Breast epithelium (tissue), 4 donors: ENCODE measurements at regions not wholly inside any gene's neighbourhood (a gene's known extent, or its start where the extent isn't known, plus 50 kb on each side); places are given as distances from the start of the nearest gene placed in this dataset.

ENCODE experiments used
- DNase-seq, 2 donors: peaks; one replicate each; pipeline ENCODE4 v3.0.0-alpha.2; 2019; ENCODE audit warnings: low spot score in 2 of 2
- H3K27ac ChIP-seq, 2 donors: fragments of 200-600 bp; sonication (generic) in 1 of 2; one replicate each; pipeline ENCODE4 v1.5.1; 2016 to 2019; ENCODE audit warnings: mild to moderate bottlenecking in 1 of 2
- H3K27me3 ChIP-seq, 2 donors: fragments of 200-600 bp; sonication (generic) in 1 of 2; one replicate each; pipeline versions ENCODE4 v1.5.1 to v1.6.0; 2017 to 2019; ENCODE audit warnings: control low read depth in 1 of 2, mild to moderate bottlenecking in 1 of 2
- H3K36me3 ChIP-seq: fragments of 200-600 bp; one replicate; pipeline ENCODE4 v1.5.1; 2019
- H3K4me1 ChIP-seq, 2 donors: fragments of 200-600 bp; sonication (generic); one replicate each; pipeline ENCODE4 v1.5.1; 2016 to 2019; ENCODE audit warnings: control low read depth in 1 of 2
- H3K4me3 ChIP-seq, 3 donors: fragments of 200-600 bp; sonication (generic); 1 replicate in 2 of 3; 2 replicates in 1 of 3; pipeline ENCODE4 v1.5.1; 2016 to 2019; ENCODE audit warnings: mild to moderate bottlenecking in 3 of 3, moderate library complexity in 2 of 3
- H3K9me3 ChIP-seq, 2 donors: fragments of 200-600 bp; sonication (generic) in 1 of 2; one replicate each; pipeline ENCODE4 v1.5.1; 2016 to 2019; ENCODE audit warnings: control low read depth in 1 of 2
- CTCF ChIP-seq, 3 donors: fragments of 450-650 bp; IDR thresholded peaks; one replicate each; pipeline ENCODE4 v1.5.1; 2016 to 2017; ENCODE audit warnings: antibody characterized with exemption in 3 of 3, mild to moderate bottlenecking in 3 of 3, moderate library complexity in 3 of 3
- POLR2A ChIP-seq: fragments of 450-650 bp; IDR thresholded peaks from one replicate; pipeline ENCODE4 v1.6.1; 2016; ENCODE audit warnings: antibody characterized with exemption, mild to moderate bottlenecking, moderate library complexity
- POLR2AphosphoS5 ChIP-seq, 3 donors: sonication (generic); formaldehyde crosslinking; IDR thresholded peaks; one replicate each; pipeline ENCODE4 v1.6.1; 2017; ENCODE audit warnings: antibody characterized with exemption in 3 of 3
- intact Hi-C: fragments of 100-400 bp; cut with DNase I; formaldehyde crosslinking; loops from one replicate; pipeline ENCODE4 v1.15.1; 2023; ENCODE audit warnings: low total_unique reads

- H3K9me3 ChIP-seq, result no peaks in the 10 kb centered on the region
- no peak overlapping the region for H3K27ac ChIP-seq
- no peak for DNase-seq
- intact Hi-C loops, result no loop called here
- no peaks in the 10 kb centered on the region for H3K4me1 ChIP-seq
- TF ChIP-seq CTCF (IDR thresholded peaks at IDR 0.05) (no peak), POLR2AphosphoS5 (IDR thresholded peaks at IDR 0.05) (no peak), POLR2A (no peak)
- no peak overlapping the region for H3K4me3 ChIP-seq
- H3K36me3 ChIP-seq, result no peaks in the 10 kb centered on the region
- no peaks in the 10 kb centered on the region for H3K27me3 ChIP-seq
Observed at GRCh38 chr1:115215110-115215509, 122.9 kb downstream of the NGF start.

GRCh38 chr1:115214098-115214497 lies 124.0 kb downstream of the NGF start:
- Histone ChIP-seq H3K4me1 (no peaks in the 10 kb centered on the region), H3K36me3 (no peaks in the 10 kb centered on the region), H3K4me3 (no peak overlapping the region), H3K27me3 (no peaks in the 10 kb centered on the region), H3K9me3 (no peaks in the 10 kb centered on the region), H3K27ac (no peak overlapping the region)
- DNase-seq, result no peak
- TF ChIP-seq POLR2A (no peak), CTCF (IDR thresholded peaks at IDR 0.05) (no peak), POLR2AphosphoS5 (IDR thresholded peaks at IDR 0.05) (no peak)
- intact Hi-C loops, result no loop called here

GRCh38 chr1:115213130-115213529 lies 123.8 kb upstream of the TSPAN2 start:
- intact Hi-C loops, result no loop called here
- DNase-seq, result no peak
- H3K4me3 ChIP-seq, result no peak overlapping the region
- no peaks in the 10 kb centered on the region for H3K4me1 ChIP-seq
- no peak for TF ChIP-seq POLR2A
- no peak for TF ChIP-seq CTCF (IDR thresholded peaks at IDR 0.05)
- TF ChIP-seq POLR2AphosphoS5 (IDR thresholded peaks at IDR 0.05), result no peak
- H3K27me3 ChIP-seq, result no peaks in the 10 kb centered on the region
- no peaks in the 10 kb centered on the region for H3K9me3 ChIP-seq
- no peaks in the 10 kb centered on the region for H3K36me3 ChIP-seq
- H3K27ac ChIP-seq, result no peak overlapping the region

GRCh38 chr1:115211071-115211745 lies 121.9 kb upstream of the TSPAN2 start:
- Histone ChIP-seq H3K4me3 (no peak overlapping the region), H3K4me1 (no peaks in the 10 kb centered on the region), H3K36me3 (no peaks in the 10 kb centered on the region), H3K27ac (no peak overlapping the region), H3K9me3 (no peaks in the 10 kb centered on the region), H3K27me3 (no peaks in the 10 kb centered on the region)
- no peak for DNase-seq
- intact Hi-C loops, result no loop called here
- TF ChIP-seq POLR2AphosphoS5 (IDR thresholded peaks at IDR 0.05) (no peak), POLR2A (no peak), CTCF (IDR thresholded peaks at IDR 0.05) (no peak)

GRCh38 chr1:115210302-115210711 lies 121.0 kb upstream of the TSPAN2 start:
- no peak for DNase-seq
- no peak overlapping the region for H3K4me3 ChIP-seq
- no peak overlapping the region for H3K27ac ChIP-seq
- no peaks in the 10 kb centered on the region for H3K27me3 ChIP-seq
- intact Hi-C loops, result no loop called here
- no peaks in the 10 kb centered on the region for H3K4me1 ChIP-seq
- no peaks in the 10 kb centered on the region for H3K36me3 ChIP-seq
- no peak for TF ChIP-seq POLR2A
- H3K9me3 ChIP-seq, result no peaks in the 10 kb centered on the region

GRCh38 chr1:115204513-115204912 lies 115.2 kb upstream of the TSPAN2 start:
- TF ChIP-seq CTCF (IDR thresholded peaks at IDR 0.05) (no peak), POLR2A (no peak), POLR2AphosphoS5 (IDR thresholded peaks at IDR 0.05) (no peak)
- Histone ChIP-seq H3K36me3 (no peaks in the 10 kb centered on the region), H3K27ac (no peak overlapping the region), H3K9me3 (peaks cover 0 to 12% of the 10 kb centered on the region in 2 donors), H3K4me1 (no peaks in the 10 kb centered on the region), H3K4me3 (no peak overlapping the region), H3K27me3 (no peaks in the 10 kb centered on the region)
- intact Hi-C loops, result no loop called here
- DNase-seq, result no peak
